A549 (cell line): ENCODE measurements at regions not wholly inside any gene's neighbourhood (a gene's known extent, or its start where the extent isn't known, plus 50 kb on each side); places are given as distances from the start of the nearest gene placed in this dataset.

Source experiments
- ATAC-seq, 2 experiments: fragments of 200-7000 bp in 1 of 2; fragments of >200 bp in 1 of 2; cut with Nextera tagmentation in 1 of 2; cut with Tn5 transposase in 1 of 2; 3 replicates each; pipeline versions ENCODE4 v1.8.0 to v1.9.1; 2018 to 2020; ENCODE audit warnings: mild to moderate bottlenecking in 1 of 2, moderate library complexity in 1 of 2
- CTCF ChIA-PET: fragments of 300-600 bp; sonication (Branson Sonifier 250); formaldehyde crosslinking; extraction: SDS; loops from one replicate; lab custom pipeline; 2021; ENCODE audit warnings: antibody characterized with exemption, inconsistent platforms; lab: Yijun Ruan, JAX
- POLR2A ChIA-PET: fragments of 350-600 bp; formaldehyde crosslinking; extraction: SDS; loops from one replicate; lab custom pipeline; 2021; ENCODE audit warnings: antibody characterized with exemption, inconsistent platforms; lab: Yijun Ruan, JAX
- DNase-seq, 2 experiments: peaks; one replicate each; pipeline versions ENCODE4 v3.0.0 to v3.0.0-alpha.2; 2011 to 2016; ENCODE audit warnings: low read depth in 1 of 2, low spot score in 1 of 2
- FAIRE-seq: peaks from 2 replicates; lab custom pipeline; 2011; peaks lifted over from hg19 to GRCh38; lab: Jason Lieb, UNC
- H3K27ac ChIP-seq, 2 experiments: fragments of >200 bp; sonication (Bioruptor Twin); formaldehyde crosslinking; 3 replicates each; pipeline ENCODE4 v1.5.1; 2016 to 2017
- H3K4me1 ChIP-seq: fragments of >200 bp; sonication (Bioruptor Twin); formaldehyde crosslinking; 3 replicates; pipeline ENCODE4 v1.6.1; 2016
- H3K4me2 ChIP-seq: fragments of >200 bp; sonication (Bioruptor Twin); formaldehyde crosslinking; 3 replicates; pipeline ENCODE4 v1.6.1; 2016
- H3K4me3 ChIP-seq: fragments of >200 bp; sonication (Bioruptor Twin); formaldehyde crosslinking; 3 replicates; pipeline ENCODE4 v1.5.1; 2016
- H3K9me3 ChIP-seq: fragments of >200 bp; sonication (Bioruptor Twin); formaldehyde crosslinking; 3 replicates; pipeline ENCODE4 v1.6.1; 2016
- BHLHE40 ChIP-seq: IDR thresholded peaks from 2 replicates; pipeline ENCODE4 v1.6.1; 2012; ENCODE audit warnings: low read depth, low read length, inconsistent platforms
- CBX2 ChIP-seq: fragments of 200-600 bp; sonication (generic); IDR thresholded peaks from 2 replicates; pipeline ENCODE4 v1.6.1; 2016; ENCODE audit warnings: low read depth, mild to moderate bottlenecking, borderline replicate concordance
- CEBPB ChIP-seq, 2 experiments: fragments of >200 bp in 1 of 2; sonication (Bioruptor Twin) in 1 of 2; formaldehyde crosslinking in 1 of 2; IDR thresholded peaks; 2 replicates each; pipeline ENCODE4 v1.6.1; 2012 to 2016
- EHF ChIP-seq: fragments of 250-450 bp; sonication (Bioruptor Pico); IDR thresholded peaks from 2 replicates; pipeline ENCODE4 v1.5.0; 2020; ENCODE audit warnings: mild to moderate bottlenecking
- EHMT2 ChIP-seq: fragments of 200-600 bp; sonication (generic); IDR thresholded peaks from 2 replicates; pipeline ENCODE4 v1.6.1; 2016; ENCODE audit warnings: antibody characterized with exemption, low read depth, mild to moderate bottlenecking, moderate library complexity
- ESRRA ChIP-seq: fragments of 150-350 bp; IDR thresholded peaks from 2 replicates; pipeline ENCODE4 v1.6.1; 2014; ENCODE audit warnings: mild to moderate bottlenecking, low read length, borderline replicate concordance
- FOSB ChIP-seq: fragments of 250-450 bp; sonication (Bioruptor Pico); IDR thresholded peaks from 2 replicates; pipeline ENCODE4 v1.5.0; 2020; ENCODE audit warnings: mild to moderate bottlenecking, moderate library complexity
- FOXS1 ChIP-seq: fragments of 250-450 bp; sonication (Bioruptor Pico); IDR thresholded peaks from 2 replicates; pipeline ENCODE4 v1.5.0; 2020; ENCODE audit warnings: mild to moderate bottlenecking, moderate library complexity
- HOXB13 ChIP-seq: fragments of 250-450 bp; sonication (Bioruptor Pico); IDR thresholded peaks from 2 replicates; pipeline ENCODE4 v1.5.0; 2020; ENCODE audit warnings: low read depth, mild to moderate bottlenecking, moderate library complexity
- JUNB ChIP-seq: fragments of >200 bp; sonication (Bioruptor Twin); formaldehyde crosslinking; IDR thresholded peaks from 2 replicates; pipeline ENCODE4 v1.6.1; 2016
- KDM5A ChIP-seq: fragments of 200-600 bp; sonication (generic); IDR thresholded peaks from 2 replicates; pipeline ENCODE4 v1.6.1; 2016; ENCODE audit warnings: antibody characterized with exemption, mild to moderate bottlenecking
- MYC ChIP-seq: IDR thresholded peaks from 2 replicates; pipeline ENCODE4 v1.6.1; 2012; ENCODE audit warnings: mild to moderate bottlenecking, inconsistent platforms, low read length, improper control_type of control experiment, borderline replicate concordance
- NFE2L2 ChIP-seq: fragments of 150-350 bp; conservative IDR thresholded peaks from 2 replicates; pipeline ENCODE4 v1.6.1; 2014; ENCODE audit warnings: low read length
- NR3C1 ChIP-seq: fragments of >200 bp; sonication (Bioruptor Twin); formaldehyde crosslinking; IDR thresholded peaks from 3 replicates; pipeline ENCODE4 v1.6.1; 2017
- PHF8 ChIP-seq: fragments of 200-600 bp; sonication (generic); IDR thresholded peaks from 2 replicates; pipeline ENCODE4 v1.6.1; 2016; ENCODE audit warnings: low read depth, mild to moderate bottlenecking, antibody characterized with exemption, moderate library complexity, borderline replicate concordance
- RARB ChIP-seq: fragments of 250-450 bp; sonication (Bioruptor Pico); IDR thresholded peaks from 2 replicates; pipeline ENCODE4 v1.8.0; 2021; ENCODE audit warnings: mild to moderate bottlenecking, moderate library complexity
- RCOR1 ChIP-seq: fragments of 150-350 bp; IDR thresholded peaks from 2 replicates; pipeline ENCODE4 v1.6.1; 2014; ENCODE audit warnings: antibody characterized with exemption, low read length, low read depth
- RFX5 ChIP-seq: fragments of 450-650 bp; IDR thresholded peaks from 2 replicates; pipeline ENCODE4 v1.7.1; 2014; ENCODE audit warnings: antibody characterized with exemption, mild to moderate bottlenecking, moderate library complexity
- SREBF2 ChIP-seq: fragments of 450-650 bp; IDR thresholded peaks from 2 replicates; pipeline ENCODE4 v1.6.1; 2014; ENCODE audit warnings: mild to moderate bottlenecking, moderate library complexity
- TFCP2L1 ChIP-seq: fragments of 250-450 bp; sonication (Bioruptor Pico); IDR thresholded peaks from 2 replicates; pipeline ENCODE4 v1.5.0; 2021; ENCODE audit warnings: mild to moderate bottlenecking
- TP53 ChIP-seq: fragments of 250-450 bp; sonication (Bioruptor Pico); IDR thresholded peaks from 2 replicates; pipeline ENCODE4 v1.5.0; 2021; ENCODE audit warnings: mild to moderate bottlenecking, moderate library complexity
- WGBS: methylation state at CpG from one replicate; pipeline ENCODE4 v1.1.6; 2017; ENCODE audit errors: missing lambda C conversion rate; 5-methylcytosine and 5-hydroxymethylcytosine counted together
- TF ChIP-seq, protein P1 (sequence below): fragments of >200 bp; sonication (Bioruptor Twin); formaldehyde crosslinking; IDR thresholded peaks from 3 replicates; pipeline ENCODE4 v1.5.1; 2016
- TF ChIP-seq, protein P2 (sequence below): IDR thresholded peaks from 2 replicates; pipeline ENCODE4 v1.6.1; 2012
- TF ChIP-seq, protein P3 (sequence below): fragments of 150-350 bp; IDR thresholded peaks from 2 replicates; pipeline ENCODE4 v1.6.1; 2014; ENCODE audit warnings: low read depth, mild to moderate bottlenecking, low read length
- TF ChIP-seq, protein P4 (sequence below): fragments of >200 bp; sonication (Bioruptor Twin); formaldehyde crosslinking; IDR thresholded peaks from 2 replicates; pipeline ENCODE4 v1.6.1; 2016

DNA sequence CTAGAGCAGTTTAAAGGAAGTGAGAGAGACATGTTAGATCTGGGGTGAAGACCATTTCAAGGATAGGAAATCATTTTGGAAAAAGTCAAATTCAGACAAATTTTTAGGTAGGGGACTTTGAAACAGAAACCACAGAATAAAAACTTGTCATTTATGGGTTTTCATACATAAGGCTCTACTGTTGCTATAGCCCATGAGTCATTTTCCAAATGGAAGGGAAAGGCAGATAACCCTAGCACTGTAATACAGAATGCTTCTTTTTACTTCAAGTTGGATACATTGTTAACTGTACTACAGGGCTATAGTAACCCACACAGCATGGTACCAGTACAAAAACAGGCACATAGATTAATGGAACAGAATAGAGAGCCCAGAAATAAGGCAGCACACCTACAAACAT, 455.4 kb downstream of the EBF1 start:
- no peak for TF ChIP-seq MYC
- no peak for TF ChIP-seq CBX2
- no peak for TF ChIP-seq SREBF2
- no peak for TF ChIP-seq BHLHE40
- TF ChIP-seq EHMT2, result no peak
- no peak for TF ChIP-seq RFX5
- TF ChIP-seq, protein P1, sequence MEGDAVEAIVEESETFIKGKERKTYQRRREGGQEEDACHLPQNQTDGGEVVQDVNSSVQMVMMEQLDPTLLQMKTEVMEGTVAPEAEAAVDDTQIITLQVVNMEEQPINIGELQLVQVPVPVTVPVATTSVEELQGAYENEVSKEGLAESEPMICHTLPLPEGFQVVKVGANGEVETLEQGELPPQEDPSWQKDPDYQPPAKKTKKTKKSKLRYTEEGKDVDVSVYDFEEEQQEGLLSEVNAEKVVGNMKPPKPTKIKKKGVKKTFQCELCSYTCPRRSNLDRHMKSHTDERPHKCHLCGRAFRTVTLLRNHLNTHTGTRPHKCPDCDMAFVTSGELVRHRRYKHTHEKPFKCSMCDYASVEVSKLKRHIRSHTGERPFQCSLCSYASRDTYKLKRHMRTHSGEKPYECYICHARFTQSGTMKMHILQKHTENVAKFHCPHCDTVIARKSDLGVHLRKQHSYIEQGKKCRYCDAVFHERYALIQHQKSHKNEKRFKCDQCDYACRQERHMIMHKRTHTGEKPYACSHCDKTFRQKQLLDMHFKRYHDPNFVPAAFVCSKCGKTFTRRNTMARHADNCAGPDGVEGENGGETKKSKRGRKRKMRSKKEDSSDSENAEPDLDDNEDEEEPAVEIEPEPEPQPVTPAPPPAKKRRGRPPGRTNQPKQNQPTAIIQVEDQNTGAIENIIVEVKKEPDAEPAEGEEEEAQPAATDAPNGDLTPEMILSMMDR, result no peak
- no peak for TF ChIP-seq PHF8
- TF ChIP-seq CEBPB (IDR thresholded peaks at IDR 0.05), result no peak
- no peak for TF ChIP-seq ESRRA
- no peak for TF ChIP-seq NR3C1
- TF ChIP-seq, protein P2, sequence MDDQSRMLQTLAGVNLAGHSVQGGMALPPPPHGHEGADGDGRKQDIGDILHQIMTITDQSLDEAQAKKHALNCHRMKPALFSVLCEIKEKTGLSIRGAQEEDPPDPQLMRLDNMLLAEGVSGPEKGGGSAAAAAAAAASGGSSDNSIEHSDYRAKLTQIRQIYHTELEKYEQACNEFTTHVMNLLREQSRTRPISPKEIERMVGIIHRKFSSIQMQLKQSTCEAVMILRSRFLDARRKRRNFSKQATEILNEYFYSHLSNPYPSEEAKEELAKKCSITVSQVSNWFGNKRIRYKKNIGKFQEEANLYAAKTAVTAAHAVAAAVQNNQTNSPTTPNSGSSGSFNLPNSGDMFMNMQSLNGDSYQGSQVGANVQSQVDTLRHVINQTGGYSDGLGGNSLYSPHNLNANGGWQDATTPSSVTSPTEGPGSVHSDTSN, result no peak
- TF ChIP-seq FOSB (CRISPR knock-in tag), result no peak
- TF ChIP-seq TFCP2L1, result no peak
- no peak for TF ChIP-seq RARB
- TF ChIP-seq FOXS1 (CRISPR knock-in tag), result no peak
- no peak for TF ChIP-seq NFE2L2
- TF ChIP-seq TP53 (CRISPR knock-in tag), result no peak
- TF ChIP-seq, protein P3, sequence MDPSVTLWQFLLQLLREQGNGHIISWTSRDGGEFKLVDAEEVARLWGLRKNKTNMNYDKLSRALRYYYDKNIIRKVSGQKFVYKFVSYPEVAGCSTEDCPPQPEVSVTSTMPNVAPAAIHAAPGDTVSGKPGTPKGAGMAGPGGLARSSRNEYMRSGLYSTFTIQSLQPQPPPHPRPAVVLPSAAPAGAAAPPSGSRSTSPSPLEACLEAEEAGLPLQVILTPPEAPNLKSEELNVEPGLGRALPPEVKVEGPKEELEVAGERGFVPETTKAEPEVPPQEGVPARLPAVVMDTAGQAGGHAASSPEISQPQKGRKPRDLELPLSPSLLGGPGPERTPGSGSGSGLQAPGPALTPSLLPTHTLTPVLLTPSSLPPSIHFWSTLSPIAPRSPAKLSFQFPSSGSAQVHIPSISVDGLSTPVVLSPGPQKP, result no peak
- no peak for TF ChIP-seq EHF
- TF ChIP-seq, all 56 proteins: peak for 0
- no peak for DNase-seq
- ChIA-PET POLR2A (no interaction called here), CTCF (no interaction called here)
- Histone ChIP-seq H3K4me3 (no peak overlapping the region), H3K4me1 (no peaks in the 10 kb centered on the region), H3K27ac (no peak overlapping the region), H3K4me2 (no peak overlapping the region), H3K9me3 (no peaks in the 10 kb centered on the region)
- FAIRE-seq, result no peak
- ATAC-seq, result no peak

DNA sequence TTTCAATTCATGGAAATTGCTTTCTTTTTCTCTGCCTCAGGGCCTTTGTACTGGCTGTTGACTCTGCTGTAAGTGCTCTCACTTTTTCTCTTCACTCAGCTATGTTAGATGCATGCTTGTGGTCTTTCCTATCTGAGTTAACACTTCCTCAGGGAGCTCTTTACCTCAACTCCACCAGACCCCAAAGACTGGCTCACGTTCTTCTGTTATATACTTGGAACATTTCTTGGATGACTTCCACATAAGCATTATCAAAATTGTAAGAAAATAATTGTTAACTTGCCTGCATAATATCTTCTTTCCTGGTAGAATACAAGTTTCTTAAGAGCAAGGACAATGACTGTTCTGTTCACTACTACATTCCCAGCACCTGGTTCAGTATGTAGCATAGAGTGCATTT, 455.9 kb downstream of the EBF1 start:
- no peak overlapping the region for H3K4me2 ChIP-seq
- ChIA-PET POLR2A (no interaction called here), CTCF (no interaction called here)
- H3K4me3 ChIP-seq, result no peak overlapping the region
- no peak for DNase-seq
- H3K9me3 ChIP-seq, result no peaks in the 10 kb centered on the region
- no peak for ATAC-seq
- FAIRE-seq, result no peak
- 4% methylated on average over 1 of the region's 1 CpG for WGBS
- H3K27ac ChIP-seq, result no peak overlapping the region
- no peaks in the 10 kb centered on the region for H3K4me1 ChIP-seq
- TF ChIP-seq CEBPB (IDR thresholded peaks at IDR 0.05) (no peak), HOXB13 (CRISPR knock-in tag) (no peak), RCOR1 (no peak), MYC (no peak), JUNB (no peak), BHLHE40 (no peak), KDM5A (no peak)
- TF ChIP-seq, protein P3, result no peak
- TF ChIP-seq, protein P4, sequence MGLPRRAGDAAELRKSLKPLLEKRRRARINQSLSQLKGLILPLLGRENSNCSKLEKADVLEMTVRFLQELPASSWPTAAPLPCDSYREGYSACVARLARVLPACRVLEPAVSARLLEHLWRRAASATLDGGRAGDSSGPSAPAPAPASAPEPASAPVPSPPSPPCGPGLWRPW, result no peak
